ENCODE measurements at regions not wholly inside any gene's neighbourhood (a gene's known extent, or its start where the extent isn't known, plus 50 kb on each side); places are given as distances from the start of the nearest gene placed in this dataset.

- no peak overlapping the region for H3K4ac ChIP-seq (ENCODE audit: low read depth in 1 of 2, low read length in 2 of 2)
- H3K4me1 ChIP-seq (ENCODE audit: control insufficient read depth, insufficient read depth, low read depth, low read length) = no peaks in the 10 kb centered on the region
- no peaks in the 10 kb centered on the region for H3K79me1 ChIP-seq (replicated peaks; ENCODE audit: low read length, poor library complexity, severe bottlenecking)
- no peak overlapping the region for H2BK120ac ChIP-seq (ENCODE audit: low read depth, low read length)
- H2BK12ac ChIP-seq (ENCODE audit: low read length in 2 of 2) = no peak overlapping the region
- WGBS = 86% methylated on average over 5 of the region's 5 CpGs
- no peak overlapping the region for H3K4me2 ChIP-seq (ENCODE audit: low read length, poor library complexity, severe bottlenecking)
- no peak for DNase-seq
- H2AK5ac ChIP-seq (ENCODE audit: low read length, severe bottlenecking) = no peak overlapping the region
- H3K27ac ChIP-seq (ENCODE audit: low read length, poor library complexity, severe bottlenecking) = no peak overlapping the region
- no peak overlapping the region for H4K91ac ChIP-seq (ENCODE audit: low read length)
- no peak overlapping the region for H3K4me3 ChIP-seq (ENCODE audit: insufficient read depth in 1 of 2, low read depth in 1 of 2, low read length in 2 of 2)
- H3K27me3 ChIP-seq (ENCODE audit: control insufficient read depth in 1 of 2, insufficient read depth in 1 of 2, low read length in 2 of 2) = peaks cover 0 to 3% of the 10 kb centered on the region in 2 experiments
- H3K9me3 ChIP-seq (ENCODE audit: control insufficient read depth, low read length) = no peaks in the 10 kb centered on the region
- H2AFZ ChIP-seq (ENCODE audit: low read depth, low read length) = no peak overlapping the region
- H3K18ac ChIP-seq (ENCODE audit: low read depth in 1 of 2, low read length in 2 of 2) = no peak overlapping the region
- no peak overlapping the region for H3K14ac ChIP-seq (ENCODE audit: low read length in 2 of 2)
- no peaks in the 10 kb centered on the region for H3K36me3 ChIP-seq (ENCODE audit: control insufficient read depth in 1 of 2, insufficient read depth in 2 of 2, low read depth in 1 of 2, low read length in 2 of 2)
- no peak overlapping the region for H2BK5ac ChIP-seq (ENCODE audit: low read depth, low read length, poor library complexity, severe bottlenecking)
- no peak overlapping the region for H4K8ac ChIP-seq (ENCODE audit: low read length)
- H3K23ac ChIP-seq (ENCODE audit: low read length in 2 of 2) = no peak overlapping the region
- no peak overlapping the region for H3K9ac ChIP-seq (ENCODE audit: low read length)
- no peak overlapping the region for H2BK15ac ChIP-seq (ENCODE audit: low read depth, poor library complexity, severe bottlenecking)
These were observed 292.9 kb upstream of the GRIP1 start for GRCh38 chr12:66971816-66972215.

GRCh38 chr12:66976526-66976925 lies 292.6 kb upstream of the CAND1 start:
- no peak for DNase-seq
- H3K4ac ChIP-seq (ENCODE audit: low read depth in 1 of 2, low read length in 2 of 2) = no peak overlapping the region
- H2AK5ac ChIP-seq (ENCODE audit: low read length, severe bottlenecking) = no peak overlapping the region

GRCh38 chr12:66978802-66979201 lies 290.4 kb upstream of the CAND1 start:
- Histone ChIP-seq H3K4ac (ENCODE audit: low read depth in 1 of 2, low read length in 2 of 2) (no peak overlapping the region), H3K4me1 (ENCODE audit: control insufficient read depth, insufficient read depth, low read depth, low read length) (no peaks in the 10 kb centered on the region), H4K8ac (ENCODE audit: low read length) (no peak overlapping the region), H2AK5ac (ENCODE audit: low read length, severe bottlenecking) (no peak overlapping the region), H3K18ac (ENCODE audit: low read depth in 1 of 2, low read length in 2 of 2) (no peak overlapping the region), H3K36me3 (ENCODE audit: control insufficient read depth in 1 of 2, insufficient read depth in 2 of 2, low read depth in 1 of 2, low read length in 2 of 2) (no peaks in the 10 kb centered on the region), H2BK15ac (ENCODE audit: low read depth, poor library complexity, severe bottlenecking) (no peak overlapping the region), H3K27ac (ENCODE audit: low read length, poor library complexity, severe bottlenecking) (no peak overlapping the region), H3K14ac (ENCODE audit: low read length in 2 of 2) (no peak overlapping the region), H4K91ac (ENCODE audit: low read length) (no peak overlapping the region), H3K27me3 (ENCODE audit: control insufficient read depth in 1 of 2, insufficient read depth in 1 of 2, low read length in 2 of 2) (no peaks in the 10 kb centered on the region), H2BK120ac (ENCODE audit: low read depth, low read length) (no peak overlapping the region), H3K79me1 (replicated peaks; ENCODE audit: low read length, poor library complexity, severe bottlenecking) (peaks cover 1% of the 10 kb centered on the region), H2BK12ac (ENCODE audit: low read length in 2 of 2) (no peak overlapping the region), H2BK5ac (ENCODE audit: low read depth, low read length, poor library complexity, severe bottlenecking) (no peak overlapping the region), H3K9ac (ENCODE audit: low read length) (no peak overlapping the region), H3K23ac (ENCODE audit: low read length in 2 of 2) (no peak overlapping the region), H3K4me3 (ENCODE audit: insufficient read depth in 1 of 2, low read depth in 1 of 2, low read length in 2 of 2) (no peak overlapping the region), H3K4me2 (ENCODE audit: low read length, poor library complexity, severe bottlenecking) (no peak overlapping the region), H3K9me3 (ENCODE audit: control insufficient read depth, low read length) (no peaks in the 10 kb centered on the region), H2AFZ (ENCODE audit: low read depth, low read length) (no peak overlapping the region)
- no peak for DNase-seq
- WGBS = 31% methylated on average over 1 of the region's 1 CpG

More at GRCh38 chr12:66976526-66976925, 292.6 kb upstream of the CAND1 start:
- Histone ChIP-seq H2BK15ac (ENCODE audit: low read depth, poor library complexity, severe bottlenecking) (no peak overlapping the region), H3K79me1 (replicated peaks; ENCODE audit: low read length, poor library complexity, severe bottlenecking) (no peaks in the 10 kb centered on the region), H3K9me3 (ENCODE audit: control insufficient read depth, low read length) (no peaks in the 10 kb centered on the region), H2BK12ac (ENCODE audit: low read length in 2 of 2) (no peak overlapping the region), H2BK5ac (ENCODE audit: low read depth, low read length, poor library complexity, severe bottlenecking) (no peak overlapping the region), H4K8ac (ENCODE audit: low read length) (no peak overlapping the region), H3K18ac (ENCODE audit: low read depth in 1 of 2, low read length in 2 of 2) (no peak overlapping the region), H3K9ac (ENCODE audit: low read length) (no peak overlapping the region), H3K23ac (ENCODE audit: low read length in 2 of 2) (no peak overlapping the region), H4K91ac (ENCODE audit: low read length) (no peak overlapping the region), H3K27me3 (ENCODE audit: control insufficient read depth in 1 of 2, insufficient read depth in 1 of 2, low read length in 2 of 2) (no peaks in the 10 kb centered on the region), H2BK120ac (ENCODE audit: low read depth, low read length) (no peak overlapping the region), H2AFZ (ENCODE audit: low read depth, low read length) (no peak overlapping the region), H3K4me1 (ENCODE audit: control insufficient read depth, insufficient read depth, low read depth, low read length) (no peaks in the 10 kb centered on the region), H3K4me2 (ENCODE audit: low read length, poor library complexity, severe bottlenecking) (no peak overlapping the region), H3K4me3 (ENCODE audit: insufficient read depth in 1 of 2, low read depth in 1 of 2, low read length in 2 of 2) (no peak overlapping the region), H3K36me3 (ENCODE audit: control insufficient read depth in 1 of 2, insufficient read depth in 2 of 2, low read depth in 1 of 2, low read length in 2 of 2) (no peaks in the 10 kb centered on the region), H3K14ac (ENCODE audit: low read length in 2 of 2) (no peak overlapping the region), H3K27ac (ENCODE audit: low read length, poor library complexity, severe bottlenecking) (no peak overlapping the region)

GRCh38 chr12:66979251-66979650 lies 289.9 kb upstream of the CAND1 start:
- Histone ChIP-seq H3K4me1 (ENCODE audit: control insufficient read depth, insufficient read depth, low read depth, low read length) (no peaks in the 10 kb centered on the region), H2AK5ac (ENCODE audit: low read length, severe bottlenecking) (no peak overlapping the region), H3K9me3 (ENCODE audit: control insufficient read depth, low read length) (no peaks in the 10 kb centered on the region), H4K91ac (ENCODE audit: low read length) (no peak overlapping the region), H2AFZ (ENCODE audit: low read depth, low read length) (no peak overlapping the region), H3K4me2 (ENCODE audit: low read length, poor library complexity, severe bottlenecking) (no peak overlapping the region), H3K14ac (ENCODE audit: low read length in 2 of 2) (no peak overlapping the region), H2BK15ac (ENCODE audit: low read depth, poor library complexity, severe bottlenecking) (no peak overlapping the region), H3K4me3 (ENCODE audit: insufficient read depth in 1 of 2, low read depth in 1 of 2, low read length in 2 of 2) (no peak overlapping the region), H2BK12ac (ENCODE audit: low read length in 2 of 2) (no peak overlapping the region), H3K18ac (ENCODE audit: low read depth in 1 of 2, low read length in 2 of 2) (no peak overlapping the region), H3K4ac (ENCODE audit: low read depth in 1 of 2, low read length in 2 of 2) (no peak overlapping the region), H2BK120ac (ENCODE audit: low read depth, low read length) (no peak overlapping the region), H3K27ac (ENCODE audit: low read length, poor library complexity, severe bottlenecking) (no peak overlapping the region), H4K8ac (ENCODE audit: low read length) (no peak overlapping the region), H3K27me3 (ENCODE audit: control insufficient read depth in 1 of 2, insufficient read depth in 1 of 2, low read length in 2 of 2) (no peaks in the 10 kb centered on the region), H2BK5ac (ENCODE audit: low read depth, low read length, poor library complexity, severe bottlenecking) (no peak overlapping the region), H3K36me3 (ENCODE audit: control insufficient read depth in 1 of 2, insufficient read depth in 2 of 2, low read depth in 1 of 2, low read length in 2 of 2) (no peaks in the 10 kb centered on the region), H3K23ac (ENCODE audit: low read length in 2 of 2) (no peak overlapping the region), H3K9ac (ENCODE audit: low read length) (no peak overlapping the region), H3K79me1 (replicated peaks; ENCODE audit: low read length, poor library complexity, severe bottlenecking) (peaks cover 2% of the 10 kb centered on the region)
- WGBS = 100% methylated on average over 1 of the region's 4 CpGs
- DNase-seq = no peak
